CD4-positive, alpha-beta T cell (primary cell): ENCODE measurements at regions not wholly inside any gene's neighbourhood (a gene's known extent, or its start where the extent isn't known, plus 50 kb on each side); places are given as distances from the start of the nearest gene placed in this dataset.

Experiments used
- ATAC-seq: fragments of 200-7000 bp; cut with Tn5 transposase; one replicate; pipeline ENCODE4 v1.10.0; 2022; ENCODE audit warnings: mild to moderate bottlenecking; ENCODE audit not compliant: poor library complexity
- CTCF ChIA-PET: fragments of 350-600 bp; sonication (Branson Sonifier 250); formaldehyde crosslinking; loops from one replicate; lab custom pipeline; 2021; ENCODE audit warnings: antibody characterized with exemption, inconsistent platforms; lab: Charles Lee
- POLR2A ChIA-PET: fragments of 350-600 bp; sonication (Branson Sonifier 250); formaldehyde crosslinking; loops from one replicate; lab custom pipeline; 2021; ENCODE audit warnings: antibody characterized with exemption, inconsistent platforms; lab: Charles Lee
- DNase-seq, 14 experiments: peaks; one replicate each; pipeline ENCODE4 v3.0.0-alpha.2; 2013 to 2020; ENCODE audit warnings: mixed read lengths in 2 of 14
- H3K27ac ChIP-seq, 2 donors: one replicate each; pipeline versions ENCODE4 v1.5.1 to v1.7.0; 2013; ENCODE audit warnings: low read length in 2 of 2, low read depth in 1 of 2, mild to moderate bottlenecking in 1 of 2
- H3K27me3 ChIP-seq, 2 experiments: 1 replicate in 1 of 2; 2 replicates in 1 of 2; pipeline versions ENCODE4 v1.6.1 to v1.7.0; 2013; ENCODE audit warnings: low read length in 2 of 2, control low read depth in 1 of 2, mild to moderate bottlenecking in 1 of 2, moderate library complexity in 1 of 2; ENCODE audit not compliant: insufficient read depth in 2 of 2, control insufficient read depth in 1 of 2
- H3K36me3 ChIP-seq: one replicate; pipeline ENCODE4 v1.6.1; 2013; ENCODE audit warnings: low read length, control low read depth; ENCODE audit not compliant: insufficient read depth
- H3K4me1 ChIP-seq: one replicate; pipeline ENCODE4 v1.6.1; 2013; ENCODE audit warnings: low read length, control low read depth; ENCODE audit not compliant: insufficient read depth
- H3K4me3 ChIP-seq: one replicate; pipeline ENCODE4 v1.5.1; 2013; ENCODE audit warnings: mild to moderate bottlenecking, low read length, moderate library complexity
- H3K9me3 ChIP-seq, 2 experiments: 1 replicate in 1 of 2; 2 replicates in 1 of 2; pipeline versions ENCODE4 v1.6.1 to v1.7.0; 2013; ENCODE audit warnings: low read length in 2 of 2, mild to moderate bottlenecking in 2 of 2, control low read depth in 1 of 2, moderate library complexity in 1 of 2; ENCODE audit not compliant: control insufficient read depth in 1 of 2, insufficient read depth in 1 of 2
- H3K27ac Mint-ChIP-seq: one replicate; pipeline ENCODE4 v1.8.0; 2020; ENCODE audit warnings: mixed read lengths
- H3K27me3 Mint-ChIP-seq: one replicate; pipeline ENCODE4 v1.8.0; 2021; ENCODE audit warnings: mixed read lengths
- H3K36me3 Mint-ChIP-seq: one replicate; pipeline ENCODE4 v1.8.0; 2021; ENCODE audit warnings: low read depth, mixed read lengths
- H3K4me1 Mint-ChIP-seq: one replicate; pipeline ENCODE4 v1.8.0; 2021; ENCODE audit warnings: low read depth, mixed read lengths
- H3K4me3 Mint-ChIP-seq: one replicate; pipeline ENCODE4 v1.8.0; 2020; ENCODE audit warnings: mild to moderate bottlenecking, mixed read lengths
- H3K9me3 Mint-ChIP-seq: one replicate; pipeline ENCODE4 v1.8.0; 2020; ENCODE audit warnings: mixed read lengths
- intact Hi-C, 2 experiments: fragments of 100-400 bp; cut with DNase I in 1 of 2; cut with micrococcal nuclease in 1 of 2; formaldehyde crosslinking; loops; one replicate each; pipeline versions ENCODE4 v1.15.1 to v1.9.0; 2023 to 2025; cut with DNase I, micrococcal nuclease
- TF ChIP-seq, protein P1 (sequence below): fragments of 200-600 bp; IDR thresholded peaks from one replicate; pipeline ENCODE4 v1.8.0; 2022; ENCODE audit warnings: antibody characterized with exemption, mild to moderate bottlenecking

DNA sequence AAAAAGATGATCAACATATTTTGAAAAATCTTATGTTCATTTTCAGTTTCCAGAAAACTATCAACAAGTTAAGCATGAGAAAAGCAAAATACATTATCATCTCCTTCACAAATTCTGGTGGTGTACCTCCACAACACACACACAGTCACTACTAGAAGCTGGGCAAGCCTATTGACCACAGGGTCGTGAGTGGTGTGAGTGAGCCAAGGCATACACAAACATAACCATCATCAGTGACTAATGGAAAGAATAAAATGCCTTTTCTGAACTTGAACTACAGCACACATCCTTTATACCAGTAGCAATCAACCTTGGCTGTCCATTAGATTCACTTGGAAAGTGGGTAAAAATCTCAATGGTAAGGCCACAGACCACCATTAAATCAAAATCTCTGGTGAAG is 180.2 kb downstream of the FAM47B start:
- CTCF ChIA-PET: no interaction called here
- no peak for ATAC-seq

GRCh38 chrX:35149517-35149916 is 206.9 kb downstream of the FAM47B start:
- H3K27ac ChIP-seq: no peak overlapping the region
- CTCF ChIA-PET: interaction anchor here (0.6 kb wide), 1 partner anchor 674 kb away, joined by 3 read pairs; no protein-coding TSS in a partner anchor
- Mint-ChIP-seq H3K36me3 (no peaks in the 10 kb centered on the region), H3K9me3 (peaks cover 6% of the 10 kb centered on the region), H3K4me1 (no peaks in the 10 kb centered on the region), H3K27ac (no peak overlapping the region), H3K27me3 (no peaks in the 10 kb centered on the region), H3K4me3 (no peak overlapping the region)
- POLR2A ChIA-PET: no interaction called here
- H3K4me3 ChIP-seq: no peak overlapping the region
- H3K9me3 ChIP-seq: peaks cover 0 to 11% of the 10 kb centered on the region in 2 experiments
- intact Hi-C loops: no loop called here
- TF ChIP-seq, protein P1, sequence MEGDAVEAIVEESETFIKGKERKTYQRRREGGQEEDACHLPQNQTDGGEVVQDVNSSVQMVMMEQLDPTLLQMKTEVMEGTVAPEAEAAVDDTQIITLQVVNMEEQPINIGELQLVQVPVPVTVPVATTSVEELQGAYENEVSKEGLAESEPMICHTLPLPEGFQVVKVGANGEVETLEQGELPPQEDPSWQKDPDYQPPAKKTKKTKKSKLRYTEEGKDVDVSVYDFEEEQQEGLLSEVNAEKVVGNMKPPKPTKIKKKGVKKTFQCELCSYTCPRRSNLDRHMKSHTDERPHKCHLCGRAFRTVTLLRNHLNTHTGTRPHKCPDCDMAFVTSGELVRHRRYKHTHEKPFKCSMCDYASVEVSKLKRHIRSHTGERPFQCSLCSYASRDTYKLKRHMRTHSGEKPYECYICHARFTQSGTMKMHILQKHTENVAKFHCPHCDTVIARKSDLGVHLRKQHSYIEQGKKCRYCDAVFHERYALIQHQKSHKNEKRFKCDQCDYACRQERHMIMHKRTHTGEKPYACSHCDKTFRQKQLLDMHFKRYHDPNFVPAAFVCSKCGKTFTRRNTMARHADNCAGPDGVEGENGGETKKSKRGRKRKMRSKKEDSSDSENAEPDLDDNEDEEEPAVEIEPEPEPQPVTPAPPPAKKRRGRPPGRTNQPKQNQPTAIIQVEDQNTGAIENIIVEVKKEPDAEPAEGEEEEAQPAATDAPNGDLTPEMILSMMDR: no peak
- H3K27me3 ChIP-seq: no peaks in the 10 kb centered on the region
- ATAC-seq (no peak), DNase-seq (no peak)
- no peaks in the 10 kb centered on the region for H3K36me3 ChIP-seq
- no peaks in the 10 kb centered on the region for H3K4me1 ChIP-seq

More for the DNA sequence above, 180.2 kb downstream of the FAM47B start:
- no peak overlapping the region for H3K27ac ChIP-seq
- DNase-seq: no peak
- Mint-ChIP-seq H3K36me3 (no peaks in the 10 kb centered on the region), H3K4me1 (no peaks in the 10 kb centered on the region), H3K4me3 (no peak overlapping the region), H3K27me3 (no peaks in the 10 kb centered on the region), H3K27ac (no peak overlapping the region), H3K9me3 (peaks cover 2% of the 10 kb centered on the region)
- TF ChIP-seq, protein P1: no peak
- no peaks in the 10 kb centered on the region for H3K4me1 ChIP-seq
- no peaks in the 10 kb centered on the region for H3K27me3 ChIP-seq
- H3K36me3 ChIP-seq: no peaks in the 10 kb centered on the region
- H3K9me3 ChIP-seq: no peaks in the 10 kb centered on the region
- H3K4me3 ChIP-seq: no peak overlapping the region
- intact Hi-C loops: no loop called here
- POLR2A ChIA-PET: no interaction called here

DNA sequence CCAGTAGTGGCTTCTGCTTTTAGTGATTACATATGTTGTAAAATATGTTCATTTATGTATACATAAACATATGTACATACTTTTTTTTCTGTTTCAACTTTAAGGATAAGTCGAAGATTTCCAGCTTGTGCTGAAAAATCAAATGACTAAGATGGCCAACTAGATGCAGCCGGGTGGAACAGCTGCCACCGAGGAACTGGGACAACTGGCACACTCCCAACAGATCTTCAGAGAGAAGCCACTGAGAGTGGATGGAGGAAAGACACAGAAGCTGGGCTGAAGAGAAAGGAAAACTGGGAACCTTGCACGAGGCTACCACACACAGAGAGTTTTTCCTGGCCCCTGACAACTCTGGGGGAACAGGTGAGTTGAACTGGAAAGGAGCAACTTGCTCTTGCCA is 207.5 kb downstream of the FAM47B start:
- intact Hi-C loops: no loop called here
- POLR2A ChIA-PET: no interaction called here

More for the DNA sequence above, 207.5 kb downstream of the FAM47B start:
- CTCF ChIA-PET: interaction anchor here (0.6 kb wide), 1 partner anchor 673 kb away, joined by 3 read pairs; no protein-coding TSS in a partner anchor
- no peaks in the 10 kb centered on the region for H3K27me3 ChIP-seq
- no peak overlapping the region for H3K27ac ChIP-seq
- Mint-ChIP-seq H3K4me1 (no peaks in the 10 kb centered on the region), H3K27ac (no peak overlapping the region), H3K9me3 (peaks cover 10% of the 10 kb centered on the region), H3K27me3 (no peaks in the 10 kb centered on the region), H3K36me3 (no peaks in the 10 kb centered on the region), H3K4me3 (no peak overlapping the region)
- ATAC-seq (no peak), DNase-seq (no peak)
- H3K36me3 ChIP-seq: no peaks in the 10 kb centered on the region
- H3K4me1 ChIP-seq: no peaks in the 10 kb centered on the region
- H3K9me3 ChIP-seq: peaks cover 0 to 11% of the 10 kb centered on the region in 2 experiments
- TF ChIP-seq, protein P1: no peak
- H3K4me3 ChIP-seq: no peak overlapping the region
